Neural cell (in vitro differentiated cells): ENCODE measurements at regions not wholly inside any gene's neighbourhood (a gene's known extent, or its start where the extent isn't known, plus 50 kb on each side); places are given as distances from the start of the nearest gene placed in this dataset.

Source experiments
- CTCF ChIP-seq: fragments of 450-650 bp; IDR thresholded peaks from 2 replicates; pipeline ENCODE4 v1.5.1; 2014; ENCODE audit warnings: antibody characterized with exemption, mild to moderate bottlenecking, moderate library complexity; ENCODE audit not compliant: poor library complexity, severe bottlenecking
- EP300 ChIP-seq: fragments of 450-650 bp; conservative IDR thresholded peaks from 2 replicates; pipeline ENCODE4 v1.6.1; 2014; ENCODE audit warnings: antibody characterized with exemption, mild to moderate bottlenecking, moderate library complexity; ENCODE audit not compliant: poor library complexity, severe bottlenecking
- EZH2 ChIP-seq: fragments of 200-600, 300-800 bp; shearing (Covaris generic), sonication (generic); IDR thresholded peaks from 2 replicates; pipeline ENCODE4 v1.6.1; 2014; ENCODE audit warnings: antibody characterized with exemption, low read length, borderline replicate concordance, mild to moderate bottlenecking; ENCODE audit not compliant: insufficient read depth, poor library complexity, severe bottlenecking
- MXI1 ChIP-seq: fragments of 450-650 bp; conservative IDR thresholded peaks from 2 replicates; pipeline ENCODE4 v1.6.1; 2014; ENCODE audit warnings: antibody characterized with exemption, mild to moderate bottlenecking; ENCODE audit not compliant: poor library complexity, severe bottlenecking
- POLR2AphosphoS5 ChIP-seq: IDR thresholded peaks from 2 replicates; pipeline ENCODE4 v1.6.1; 2012
- RAD21 ChIP-seq: fragments of 450-650 bp; conservative IDR thresholded peaks from 2 replicates; pipeline ENCODE4 v1.6.1; 2014; ENCODE audit warnings: antibody characterized with exemption, mild to moderate bottlenecking, moderate library complexity
- REST ChIP-seq: IDR thresholded peaks from 2 replicates; pipeline ENCODE4 v1.6.1; 2012; ENCODE audit warnings: borderline replicate concordance
- SMC3 ChIP-seq: fragments of 450-650 bp; conservative IDR thresholded peaks from 2 replicates; pipeline ENCODE4 v1.6.1; 2014; ENCODE audit warnings: antibody characterized with exemption, mild to moderate bottlenecking, moderate library complexity; ENCODE audit not compliant: poor library complexity
- TAF1 ChIP-seq: IDR thresholded peaks from 2 replicates; pipeline ENCODE4 v1.6.1; 2012; ENCODE audit warnings: low read depth

GRCh38 chr2:55120634-55121359 lies 70.5 kb upstream of the RTN4 start:
- peak; percentile 17 for TF ChIP-seq SMC3
- TF ChIP-seq EP300 = no peak
- no peak for TF ChIP-seq CTCF
- TF ChIP-seq RAD21 = no peak
- TF ChIP-seq TAF1 = no peak
- no peak for TF ChIP-seq POLR2AphosphoS5
- no peak for TF ChIP-seq EZH2
- TF ChIP-seq MXI1 = peak; percentile 10
- TF ChIP-seq REST = no peak
